HG03469 (cell line): ENCODE measurements at regions not wholly inside any gene's neighbourhood (a gene's known extent, or its start where the extent isn't known, plus 50 kb on each side); places are given as distances from the start of the nearest gene placed in this dataset.
"Not testable (repeated sequence)": the region's sequence is repeated elsewhere in the genome, so short reads cannot be mapped to it uniquely, and the experiment has no call there.

ENCODE experiments used
- ATAC-seq: cut with Tn5 transposase; IDR thresholded peaks from one replicate; pipeline ENCODE4 v1.9.1; 2021; ENCODE audit warnings: mild to moderate bottlenecking, moderate library complexity, moderate number of reproducible peaks; ENCODE audit not compliant: unreplicated experiment

GRCh38 chr15:26083896-26084295 is 220.8 kb upstream of the ATP10A start:
- no peak for ATAC-seq

DNA sequence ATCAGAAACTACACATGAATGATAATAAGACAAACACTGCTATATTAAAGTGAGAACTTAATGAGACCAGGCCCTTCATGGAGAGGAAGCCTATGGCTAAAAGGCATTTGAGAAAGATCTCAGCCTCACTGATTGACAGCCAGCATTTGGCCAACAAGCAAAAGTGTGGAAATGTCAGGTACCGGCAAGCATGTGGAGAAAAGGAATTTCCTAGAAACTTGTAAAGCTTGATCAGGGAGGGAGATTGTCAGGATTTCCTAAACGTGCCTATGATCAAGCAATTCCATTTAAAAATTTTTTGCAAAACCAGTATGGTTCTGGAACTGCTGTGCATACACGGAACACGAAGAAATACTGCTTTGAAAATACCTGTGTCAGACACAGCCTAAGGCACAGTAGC is 220.3 kb upstream of the ATP10A start:
- ATAC-seq, result no peak

GRCh38 chr15:26082221-26083109 is 219.3 kb upstream of the ATP10A start:
- peak; percentile 95 for ATAC-seq

DNA sequence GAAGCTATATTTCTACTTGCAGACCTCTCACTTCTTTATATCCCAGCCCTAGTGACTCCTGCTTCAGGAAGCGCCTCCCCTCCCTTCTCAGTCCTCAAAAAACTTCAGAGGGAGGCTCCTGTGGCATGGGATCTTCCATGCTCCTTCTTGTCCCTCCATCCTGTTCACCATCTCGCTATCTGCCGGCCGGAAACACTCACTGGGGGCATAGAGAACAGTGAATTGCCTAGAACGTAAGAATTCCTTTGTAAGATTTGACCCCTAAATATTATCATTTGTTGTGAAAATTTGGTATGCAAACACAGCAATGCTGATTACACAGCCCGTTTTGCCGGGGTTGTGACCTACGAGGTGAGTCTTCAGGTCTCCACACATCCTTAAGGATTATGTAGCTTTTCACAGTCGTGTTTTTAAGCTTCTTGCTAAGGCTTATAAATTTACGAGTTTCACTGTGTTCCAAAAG is 218.7 kb upstream of the ATP10A start:
- ATAC-seq, result no peak

DNA sequence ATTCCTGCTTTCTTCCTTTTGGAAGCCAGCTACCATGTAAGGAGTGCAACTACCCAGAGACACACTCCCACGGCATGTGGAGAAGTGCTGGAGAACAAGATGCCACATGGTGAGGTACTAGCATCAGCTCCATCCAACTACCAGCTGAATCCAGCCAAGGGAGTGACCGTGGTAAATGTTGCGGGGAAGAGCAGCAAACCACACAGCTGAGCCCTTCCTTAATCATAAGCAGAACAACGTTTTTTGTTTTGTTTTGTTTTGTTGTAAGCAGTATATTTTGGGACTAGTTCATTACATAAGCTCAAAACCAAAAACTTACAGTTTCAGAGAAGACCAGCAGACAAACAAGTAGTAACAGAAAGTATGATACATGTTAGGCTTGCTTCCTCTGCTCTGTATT is 212.6 kb upstream of the ATP10A start:
- no peak for ATAC-seq

DNA sequence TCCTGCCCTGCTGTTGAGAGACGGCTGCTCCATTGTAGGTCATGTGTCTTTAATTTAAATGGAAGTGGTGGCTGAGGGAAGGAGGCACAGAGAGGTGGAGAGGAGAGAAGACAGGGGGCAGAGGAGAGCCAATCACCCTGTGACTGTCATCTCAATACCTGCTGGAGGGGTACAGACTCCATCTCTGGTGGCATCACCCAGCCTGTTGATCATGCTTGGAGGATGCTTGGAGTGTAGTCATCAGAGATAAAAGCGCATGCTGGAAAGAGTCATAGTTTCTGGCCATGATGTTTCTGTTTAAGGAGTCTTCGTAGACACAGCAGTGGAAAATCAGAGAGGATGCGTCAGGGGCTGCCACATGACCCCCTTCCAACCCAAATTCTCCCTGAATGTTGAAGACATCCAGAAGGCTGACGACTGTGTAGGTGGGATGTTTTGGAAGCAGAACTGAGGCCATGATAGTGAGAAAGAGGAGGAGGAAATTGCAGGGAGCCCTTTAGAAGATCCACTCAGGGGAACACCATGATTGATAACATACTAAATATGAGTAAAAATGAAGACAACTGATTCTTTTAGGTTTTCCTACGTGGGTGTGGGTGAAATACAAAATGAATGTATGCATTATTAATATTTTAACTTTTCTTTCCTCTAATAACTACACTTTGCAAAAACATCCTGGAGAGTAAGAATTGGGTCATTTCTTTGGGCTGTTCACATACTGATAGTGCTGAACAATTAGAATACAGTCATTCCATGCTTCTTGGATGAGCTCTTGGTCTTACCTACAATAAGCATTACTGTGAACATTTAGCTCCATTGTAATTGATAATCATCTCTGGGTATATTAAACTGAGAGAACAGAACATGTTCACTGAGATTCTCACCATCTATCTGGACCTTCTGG is 210.6 kb upstream of the ATP10A start:
- ATAC-seq, result no peak

GRCh38 chr15:26070095-26070532 is 207.0 kb upstream of the ATP10A start:
- no peak for ATAC-seq

GRCh38 chr15:26069231-26069641 is 206.1 kb upstream of the ATP10A start:
- ATAC-seq, result no peak

DNA sequence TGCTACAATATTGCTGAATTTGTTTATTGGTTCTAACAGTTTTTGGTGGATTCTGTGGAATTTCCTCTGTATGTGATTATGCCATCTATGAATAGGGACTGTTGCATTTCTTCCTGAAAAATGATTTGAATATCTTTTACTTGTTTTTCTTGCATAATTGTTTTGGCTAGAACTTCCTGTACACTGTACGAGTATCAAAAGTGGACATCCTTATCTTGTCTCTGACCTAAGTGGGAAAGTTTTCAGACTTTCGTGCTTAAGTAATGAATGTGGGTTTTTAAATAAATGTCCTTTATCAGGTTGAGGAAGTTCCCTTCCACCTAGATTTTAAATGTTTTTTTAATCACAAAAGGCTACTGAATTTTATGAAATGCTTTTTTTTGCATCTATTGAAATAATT is 203.8 kb upstream of the ATP10A start:
- no peak for ATAC-seq

GRCh38 chr15:26065723-26066122 is 202.6 kb upstream of the ATP10A start:
- no peak for ATAC-seq

DNA sequence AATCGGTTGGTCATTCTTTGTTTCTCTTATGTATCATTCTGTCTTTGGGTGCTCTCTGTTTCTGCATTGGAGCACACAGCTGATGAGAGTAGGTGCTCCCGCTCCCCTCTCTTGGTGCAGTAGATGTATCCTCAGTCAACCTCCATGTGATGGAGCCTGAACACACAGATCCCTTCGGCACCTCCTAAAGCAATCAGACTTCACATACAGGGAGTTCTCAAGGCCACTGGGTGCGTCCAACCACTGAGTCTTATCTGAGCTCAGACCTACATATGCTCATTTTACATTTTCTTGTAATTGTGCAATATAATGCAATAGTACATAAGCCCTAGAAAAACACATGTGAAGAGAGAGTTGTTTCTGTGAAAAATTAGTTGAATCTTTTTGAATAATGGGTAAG is 198.1 kb upstream of the ATP10A start:
- no peak for ATAC-seq

- not testable (repeated sequence) for ATAC-seq
These were observed 193.6 kb upstream of the ATP10A start for GRCh38 chr15:26056766-26057165.

- ATAC-seq, result no peak
These were observed 188.9 kb upstream of the ATP10A start for GRCh38 chr15:26051761-26052675.

DNA sequence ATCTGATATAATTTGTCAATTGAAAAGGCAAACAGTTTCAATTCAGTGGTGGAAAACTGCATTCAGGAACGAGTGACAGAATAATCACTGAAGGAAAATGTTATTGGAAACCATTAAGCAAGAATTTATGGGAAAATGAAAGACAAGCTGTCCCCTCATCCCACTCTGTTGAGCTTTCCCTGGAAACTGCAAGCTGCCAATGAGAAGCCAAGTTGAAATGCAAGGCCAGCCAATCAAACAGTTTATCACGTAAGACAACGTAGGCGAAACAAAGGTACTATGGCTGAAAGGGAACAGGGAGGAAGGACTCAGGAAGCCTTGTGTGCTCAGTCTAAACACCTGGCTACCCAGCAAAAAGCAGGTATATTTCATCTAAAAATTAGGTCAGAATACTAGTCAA is 187.9 kb upstream of the ATP10A start:
- ATAC-seq, result no peak

- ATAC-seq, result no peak
These were observed 187.0 kb upstream of the ATP10A start for GRCh38 chr15:26049900-26050657.

GRCh38 chr15:26048669-26049068 is 185.5 kb upstream of the ATP10A start:
- no peak for ATAC-seq

DNA sequence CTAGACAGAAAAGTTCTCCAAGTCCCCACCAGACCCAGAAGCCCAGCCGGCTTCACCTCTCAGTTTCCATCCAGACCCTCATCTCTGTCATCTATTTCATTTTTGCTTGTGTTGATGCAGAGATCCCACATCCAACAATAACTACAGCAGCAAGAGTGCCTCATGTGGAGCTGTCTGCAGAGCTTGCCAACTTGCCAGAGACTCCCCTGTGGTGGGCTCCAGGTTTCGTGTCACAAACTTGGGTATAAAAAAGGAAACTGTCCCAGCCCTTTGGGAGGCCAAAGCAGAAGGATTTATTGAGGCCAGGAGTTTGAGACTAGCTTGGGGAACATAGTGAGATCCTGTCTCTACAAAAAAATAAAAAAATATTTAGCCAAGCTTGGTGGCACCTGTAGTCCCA is 182.4 kb upstream of the ATP10A start:
- no peak for ATAC-seq

GRCh38 chr15:26043018-26043417 is 179.9 kb upstream of the ATP10A start:
- ATAC-seq, result no peak

DNA sequence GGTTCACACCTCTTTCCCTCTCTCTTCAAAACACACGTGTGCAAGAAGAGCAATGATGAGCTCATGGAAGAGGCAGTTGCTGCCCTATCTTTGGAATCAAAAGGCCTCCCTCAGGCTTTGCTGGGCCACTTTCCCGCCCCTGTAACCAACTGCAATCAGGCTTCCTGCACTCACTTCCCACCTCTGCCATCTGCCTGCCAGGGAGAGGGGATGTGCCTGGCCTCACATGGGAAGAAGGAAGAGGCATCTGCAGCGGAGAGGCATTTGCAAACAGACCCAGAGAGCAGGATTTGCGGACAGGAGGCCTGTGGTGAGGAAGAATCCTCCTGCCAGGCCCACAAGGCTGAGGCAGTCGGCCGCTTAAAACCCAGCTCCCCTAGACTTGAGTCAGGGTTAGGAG is 175.6 kb upstream of the ATP10A start:
- no peak for ATAC-seq

DNA sequence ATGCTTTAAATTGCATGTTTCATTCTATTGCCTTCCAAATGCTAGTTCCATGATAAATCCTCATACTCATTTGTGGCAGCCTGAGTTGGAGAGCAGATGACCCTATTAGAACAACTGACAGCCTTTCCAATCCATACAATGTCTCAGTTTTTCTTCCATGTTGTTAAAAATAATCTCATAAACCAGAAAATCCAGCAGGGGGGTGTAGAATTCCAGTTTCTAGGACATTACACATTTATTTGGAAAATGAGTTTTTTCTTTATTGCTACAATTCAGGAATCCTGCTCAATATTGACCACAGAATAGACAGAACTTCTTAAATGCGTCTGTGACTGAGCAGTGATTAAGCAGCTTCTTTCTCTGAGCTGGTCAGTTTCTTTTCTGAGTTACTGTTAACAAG is 174.2 kb upstream of the ATP10A start:
- ATAC-seq, result no peak
